ENCODE measurements at regions not wholly inside any gene's neighbourhood (a gene's known extent, or its start where the extent isn't known, plus 50 kb on each side); places are given as distances from the start of the nearest gene placed in this dataset.

DNA sequence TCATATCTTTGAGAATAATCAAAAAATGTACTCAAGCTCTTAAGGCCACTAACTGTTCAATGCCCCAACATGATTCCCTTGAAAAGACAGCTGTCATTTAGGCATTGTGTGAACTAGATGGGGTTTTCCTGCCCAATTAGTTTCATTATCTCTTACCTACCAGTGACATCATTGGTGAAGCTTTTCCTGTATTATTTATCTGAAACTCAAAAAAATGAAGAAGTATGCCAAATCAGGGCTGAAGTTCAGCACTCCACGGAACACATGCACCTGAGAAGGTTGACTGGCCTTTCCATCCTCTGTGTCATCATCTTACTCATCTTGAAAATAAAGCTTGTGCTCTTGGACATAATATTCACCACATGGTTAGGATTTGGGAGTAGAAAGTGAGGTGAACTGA, 126.4 kb downstream of the TXNL1 start:
- TF ChIP-seq PATZ1 (CRISPR knock-in tag; IDR thresholded peaks at IDR 0.05; ENCODE audit: borderline replicate concordance), result no peak
- TF ChIP-seq ARNTL (CRISPR knock-in tag; IDR thresholded peaks at IDR 0.05; ENCODE audit: borderline replicate concordance, low read depth), result no peak
- TF ChIP-seq ZFP30 (CRISPR knock-in tag; IDR thresholded peaks at IDR 0.05), result no peak
- TF ChIP-seq ZNF8 (CRISPR knock-in tag; IDR thresholded peaks at IDR 0.05), result no peak

All from SK-N-SH treated with all-trans-retinoic acid at 6 μM for 48 hours (cell line).